K562 (cell line): ENCODE measurements at regions not wholly inside any gene's neighbourhood (a gene's known extent, or its start where the extent isn't known, plus 50 kb on each side); places are given as distances from the start of the nearest gene placed in this dataset.

Experiments
- CCAR2 ChIP-seq: fragments of 200-400 bp; formaldehyde crosslinking; IDR thresholded peaks from 2 replicates; pipeline ENCODE4 v1.6.1; 2017; ENCODE audit warnings: mild to moderate bottlenecking, low read depth, low read length
- DMBX1 ChIP-seq: fragments of 250-450 bp; sonication (Bioruptor Pico); IDR thresholded peaks from 2 replicates; pipeline ENCODE4 v1.8.0; 2022; ENCODE audit warnings: inconsistent platforms, mild to moderate bottlenecking, moderate library complexity, borderline replicate concordance
- ELF4 ChIP-seq: fragments of 450-650 bp; formaldehyde crosslinking; IDR thresholded peaks from 2 replicates; pipeline ENCODE4 v1.4.0; 2022; ENCODE audit warnings: missing genetic modification characterization
- EP400 ChIP-seq: fragments of 450-650 bp; IDR thresholded peaks from 2 replicates; pipeline ENCODE4 v1.6.1; 2017; ENCODE audit warnings: antibody characterized with exemption, mild to moderate bottlenecking, moderate library complexity
- FOXA1 ChIP-seq: fragments of 450-650 bp; IDR thresholded peaks from 2 replicates; pipeline ENCODE4 v1.6.1; 2016; ENCODE audit warnings: mild to moderate bottlenecking, borderline replicate concordance
- POLR3G ChIP-seq: IDR thresholded peaks from 2 replicates; pipeline ENCODE4 v1.6.1; 2011; ENCODE audit not compliant: insufficient read length, insufficient replicate concordance; ENCODE audit errors: extremely low read depth
- PRPF4 ChIP-seq: fragments of 200-400 bp; formaldehyde crosslinking; IDR thresholded peaks from one replicate; pipeline ENCODE4 v1.6.1; 2017; ENCODE audit warnings: low read length, low read depth, mild to moderate bottlenecking; ENCODE audit not compliant: insufficient read depth, poor library complexity, severe bottlenecking
- RB1 ChIP-seq: fragments of 450-650 bp; IDR thresholded peaks from 2 replicates; pipeline ENCODE4 v1.6.1; 2017; ENCODE audit warnings: low read depth, mild to moderate bottlenecking
- SMARCC2 ChIP-seq: fragments of 450-650 bp; IDR thresholded peaks from 2 replicates; pipeline ENCODE4 v1.6.1; 2017; ENCODE audit warnings: antibody characterized with exemption, moderate library complexity, mild to moderate bottlenecking, low read depth
- ZFX ChIP-seq: sonication (generic); formaldehyde crosslinking; IDR thresholded peaks from 2 replicates; pipeline ENCODE4 v1.8.0; 2022; ENCODE audit warnings: mild to moderate bottlenecking, missing genetic modification reagents, moderate library complexity
- TF ChIP-seq, protein P1 (sequence below): fragments of 250-450 bp; sonication (Bioruptor Pico); IDR thresholded peaks from 2 replicates; pipeline ENCODE4 v1.8.0; 2021; ENCODE audit warnings: moderate library complexity, mild to moderate bottlenecking, inconsistent platforms
- TF ChIP-seq, protein P2 (sequence below), 2 experiments: fragments of 450-650 bp in 1 of 2; sonication (generic) in 1 of 2; formaldehyde crosslinking; conservative IDR thresholded peaks; 2 replicates each; pipeline versions ENCODE4 v1.4.0 to v1.8.1; 2020 to 2022; ENCODE audit warnings: mild to moderate bottlenecking in 1 of 2, missing genetic modification reagents in 1 of 2
- TF ChIP-seq, protein P3 (sequence below), 2 experiments: fragments of 250-450 bp in 1 of 2; fragments of 450-650 bp in 1 of 2; sonication (Bioruptor Pico) in 1 of 2; IDR thresholded peaks; 2 replicates each; pipeline versions ENCODE4 v1.6.1 to v1.8.0; 2016 to 2021; ENCODE audit warnings: mild to moderate bottlenecking in 2 of 2, moderate library complexity in 2 of 2, missing compliant biosample characterization in 1 of 2, missing genetic modification characterization in 1 of 2
- TF ChIP-seq, protein P4 (sequence below): IDR thresholded peaks from 2 replicates; pipeline ENCODE4 v1.6.1; 2014; ENCODE audit warnings: antibody characterized with exemption
- TF ChIP-seq, protein P5 (sequence below): fragments of 200-800 bp; sonication (Bioruptor generic); IDR thresholded peaks from 2 replicates; pipeline ENCODE4 v1.6.1; 2017; ENCODE audit warnings: missing genetic modification characterization, missing compliant biosample characterization

DNA sequence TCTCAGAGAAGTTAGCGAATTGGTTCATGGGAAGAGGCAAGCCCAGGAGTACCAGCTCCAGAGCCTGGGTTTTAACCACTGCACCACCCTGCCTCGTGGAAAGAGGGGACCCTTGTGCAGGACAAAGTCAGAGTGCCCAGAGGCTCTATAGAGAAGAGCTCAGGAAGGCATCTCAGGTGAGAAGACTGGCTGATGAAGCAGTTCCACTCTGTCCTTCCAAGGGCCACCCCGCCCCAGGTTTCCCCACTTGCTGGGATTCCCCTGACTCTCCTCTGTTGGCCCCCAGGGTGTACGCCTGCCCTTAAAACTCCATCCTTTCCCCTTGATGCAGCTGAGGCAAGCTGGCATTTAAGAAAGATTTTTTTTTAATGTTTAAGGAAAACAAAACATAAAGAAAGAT lies 265.8 kb downstream of the BUD13 start (continued):
- TF ChIP-seq, protein P1, sequence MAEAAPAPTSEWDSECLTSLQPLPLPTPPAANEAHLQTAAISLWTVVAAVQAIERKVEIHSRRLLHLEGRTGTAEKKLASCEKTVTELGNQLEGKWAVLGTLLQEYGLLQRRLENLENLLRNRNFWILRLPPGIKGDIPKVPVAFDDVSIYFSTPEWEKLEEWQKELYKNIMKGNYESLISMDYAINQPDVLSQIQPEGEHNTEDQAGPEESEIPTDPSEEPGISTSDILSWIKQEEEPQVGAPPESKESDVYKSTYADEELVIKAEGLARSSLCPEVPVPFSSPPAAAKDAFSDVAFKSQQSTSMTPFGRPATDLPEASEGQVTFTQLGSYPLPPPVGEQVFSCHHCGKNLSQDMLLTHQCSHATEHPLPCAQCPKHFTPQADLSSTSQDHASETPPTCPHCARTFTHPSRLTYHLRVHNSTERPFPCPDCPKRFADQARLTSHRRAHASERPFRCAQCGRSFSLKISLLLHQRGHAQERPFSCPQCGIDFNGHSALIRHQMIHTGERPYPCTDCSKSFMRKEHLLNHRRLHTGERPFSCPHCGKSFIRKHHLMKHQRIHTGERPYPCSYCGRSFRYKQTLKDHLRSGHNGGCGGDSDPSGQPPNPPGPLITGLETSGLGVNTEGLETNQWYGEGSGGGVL: no peak
- TF ChIP-seq CCAR2 (no peak), RB1 (no peak), POLR3G (no peak), FOXA1 (no peak), DMBX1 (CRISPR knock-in tag) (no peak), ZFX (CRISPR knock-in tag) (no peak), SMARCC2 (no peak), EP400 (no peak), ELF4 (no peak), PRPF4 (no peak)
- TF ChIP-seq, protein P2, sequence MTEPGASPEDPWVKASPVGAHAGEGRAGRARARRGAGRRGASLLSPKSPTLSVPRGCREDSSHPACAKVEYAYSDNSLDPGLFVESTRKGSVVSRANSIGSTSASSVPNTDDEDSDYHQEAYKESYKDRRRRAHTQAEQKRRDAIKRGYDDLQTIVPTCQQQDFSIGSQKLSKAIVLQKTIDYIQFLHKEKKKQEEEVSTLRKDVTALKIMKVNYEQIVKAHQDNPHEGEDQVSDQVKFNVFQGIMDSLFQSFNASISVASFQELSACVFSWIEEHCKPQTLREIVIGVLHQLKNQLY (CRISPR knock-in tag; conservative IDR thresholded peaks at IDR 0.05): no peak
- TF ChIP-seq, protein P3, sequence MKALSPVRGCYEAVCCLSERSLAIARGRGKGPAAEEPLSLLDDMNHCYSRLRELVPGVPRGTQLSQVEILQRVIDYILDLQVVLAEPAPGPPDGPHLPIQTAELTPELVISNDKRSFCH (CRISPR knock-in tag; IDR thresholded peaks at IDR 0.05): no peak
- TF ChIP-seq, protein P3 (tag; IDR thresholded peaks at IDR 0.05): no peak
- TF ChIP-seq, protein P4, sequence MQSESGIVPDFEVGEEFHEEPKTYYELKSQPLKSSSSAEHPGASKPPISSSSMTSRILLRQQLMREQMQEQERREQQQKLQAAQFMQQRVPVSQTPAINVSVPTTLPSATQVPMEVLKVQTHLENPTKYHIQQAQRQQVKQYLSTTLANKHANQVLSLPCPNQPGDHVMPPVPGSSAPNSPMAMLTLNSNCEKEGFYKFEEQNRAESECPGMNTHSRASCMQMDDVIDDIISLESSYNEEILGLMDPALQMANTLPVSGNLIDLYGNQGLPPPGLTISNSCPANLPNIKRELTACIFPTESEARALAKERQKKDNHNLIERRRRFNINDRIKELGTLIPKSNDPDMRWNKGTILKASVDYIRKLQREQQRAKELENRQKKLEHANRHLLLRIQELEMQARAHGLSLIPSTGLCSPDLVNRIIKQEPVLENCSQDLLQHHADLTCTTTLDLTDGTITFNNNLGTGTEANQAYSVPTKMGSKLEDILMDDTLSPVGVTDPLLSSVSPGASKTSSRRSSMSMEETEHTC: no peak
- TF ChIP-seq, protein P5, sequence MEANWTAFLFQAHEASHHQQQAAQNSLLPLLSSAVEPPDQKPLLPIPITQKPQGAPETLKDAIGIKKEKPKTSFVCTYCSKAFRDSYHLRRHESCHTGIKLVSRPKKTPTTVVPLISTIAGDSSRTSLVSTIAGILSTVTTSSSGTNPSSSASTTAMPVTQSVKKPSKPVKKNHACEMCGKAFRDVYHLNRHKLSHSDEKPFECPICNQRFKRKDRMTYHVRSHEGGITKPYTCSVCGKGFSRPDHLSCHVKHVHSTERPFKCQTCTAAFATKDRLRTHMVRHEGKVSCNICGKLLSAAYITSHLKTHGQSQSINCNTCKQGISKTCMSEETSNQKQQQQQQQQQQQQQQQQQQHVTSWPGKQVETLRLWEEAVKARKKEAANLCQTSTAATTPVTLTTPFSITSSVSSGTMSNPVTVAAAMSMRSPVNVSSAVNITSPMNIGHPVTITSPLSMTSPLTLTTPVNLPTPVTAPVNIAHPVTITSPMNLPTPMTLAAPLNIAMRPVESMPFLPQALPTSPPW (CRISPR knock-in tag): no peak
